CD4-positive, alpha-beta T cell treated with Interferon alpha-2 for 1 hour (primary cell): ENCODE measurements at regions not wholly inside any gene's neighbourhood (a gene's known extent, or its start where the extent isn't known, plus 50 kb on each side); places are given as distances from the start of the nearest gene placed in this dataset.
"Not testable (repeated sequence)": the region's sequence is repeated elsewhere in the genome, so short reads cannot be mapped to it uniquely, and the experiment has no call there.

ENCODE experiments used
- DNase-seq, 2 donors: peaks; one replicate each; pipeline ENCODE4 v3.0.0-alpha.2; 2020 to 2022

- DNase-seq = peak in 1 of 2 donors; percentile 0
Measured at GRCh38 chr16:33009468-33009867, 184.6 kb upstream of the TP53TG3C start.

GRCh38 chr16:33027121-33027520 is 166.9 kb upstream of the TP53TG3C start:
- DNase-seq = not testable (repeated sequence)

GRCh38 chr16:33027941-33028340 is 166.1 kb upstream of the TP53TG3C start:
- not testable (repeated sequence) for DNase-seq

GRCh38 chr16:33028707-33029390 is 165.2 kb upstream of the TP53TG3C start:
- not testable (repeated sequence) for DNase-seq

- not testable (repeated sequence) for DNase-seq
Measured at GRCh38 chr16:33048849-33049248, 145.2 kb upstream of the TP53TG3C start.

GRCh38 chr16:33059206-33059605 is 134.8 kb upstream of the TP53TG3C start:
- DNase-seq = no peak

GRCh38 chr16:33059654-33060421 is 134.2 kb upstream of the TP53TG3C start:
- DNase-seq = not testable (repeated sequence)

GRCh38 chr16:33062763-33063162 is 131.3 kb upstream of the TP53TG3C start:
- DNase-seq = not testable (repeated sequence)

- DNase-seq = not testable (repeated sequence)
Measured at GRCh38 chr16:33063365-33064170, 130.5 kb upstream of the TP53TG3C start.

GRCh38 chr16:33064454-33065073 is 129.5 kb upstream of the TP53TG3C start:
- DNase-seq = not testable (repeated sequence)
